ENCODE measurements at regions not wholly inside any gene's neighbourhood (a gene's known extent, or its start where the extent isn't known, plus 50 kb on each side); places are given as distances from the start of the nearest gene placed in this dataset.

- WGBS, 3 donors = 73 to 93% (median 91%) methylated on average over 3 of the region's 3 CpGs
- Histone ChIP-seq H3K9me3 (ENCODE audit: control insufficient read depth in 2 of 2, insufficient read depth in 1 of 2, low read depth in 1 of 2, low read length in 1 of 2) (no peaks in the 10 kb centered on the region), H3K27me3 (ENCODE audit: control insufficient read depth in 3 of 3, insufficient read depth in 3 of 3, low read length in 3 of 3) (no peaks in the 10 kb centered on the region), H3K36me3 (ENCODE audit: control insufficient read depth in 3 of 3, insufficient read depth in 2 of 3, low read depth in 1 of 3, low read length in 3 of 3) (no peaks in the 10 kb centered on the region), H3K4me1 (ENCODE audit: control insufficient read depth in 3 of 3, insufficient read depth in 2 of 3, low read depth in 1 of 3, low read length in 2 of 3) (peaks cover 2 to 21% (median 3%) of the 10 kb centered on the region in 3 donors), H3K27ac (ENCODE audit: low read depth in 1 of 3, low read length in 2 of 3) (no peak overlapping the region), H3K4me3 (ENCODE audit: low read depth in 1 of 3, low read length in 3 of 3) (no peak overlapping the region)
- FAIRE-seq (no peak), DNase-seq (no peak)
Observed at GRCh38 chr11:100560606-100561005, 126.5 kb upstream of the ARHGAP42 start.

- H3K36me3 ChIP-seq (ENCODE audit: control insufficient read depth in 3 of 3, insufficient read depth in 2 of 3, low read depth in 1 of 3, low read length in 3 of 3) = no peaks in the 10 kb centered on the region
- DNase-seq (no peak), FAIRE-seq (no peak)
- peaks cover 2 to 21% (median 3%) of the 10 kb centered on the region in 3 donors for H3K4me1 ChIP-seq (ENCODE audit: control insufficient read depth in 3 of 3, insufficient read depth in 2 of 3, low read depth in 1 of 3, low read length in 2 of 3)
- H3K9me3 ChIP-seq (ENCODE audit: control insufficient read depth in 2 of 2, insufficient read depth in 1 of 2, low read depth in 1 of 2, low read length in 1 of 2) = no peaks in the 10 kb centered on the region
- H3K27ac ChIP-seq (ENCODE audit: low read depth in 1 of 3, low read length in 2 of 3) = no peak overlapping the region
- WGBS, 3 donors = 0 to 54% (median 47%) methylated on average over 1 of the region's 1 CpG
- no peak overlapping the region for H3K4me3 ChIP-seq (ENCODE audit: low read depth in 1 of 3, low read length in 3 of 3)
- H3K27me3 ChIP-seq (ENCODE audit: control insufficient read depth in 3 of 3, insufficient read depth in 3 of 3, low read length in 3 of 3) = no peaks in the 10 kb centered on the region
Observed at GRCh38 chr11:100561323-100561722, 125.8 kb upstream of the ARHGAP42 start.

- H3K36me3 ChIP-seq (ENCODE audit: control insufficient read depth in 3 of 3, insufficient read depth in 2 of 3, low read depth in 1 of 3, low read length in 3 of 3) = no peaks in the 10 kb centered on the region
- H3K9me3 ChIP-seq (ENCODE audit: control insufficient read depth in 2 of 2, insufficient read depth in 1 of 2, low read depth in 1 of 2, low read length in 1 of 2) = no peaks in the 10 kb centered on the region
- peak in 1 of 2 donors; percentile 62 for DNase-seq
- H3K27me3 ChIP-seq (ENCODE audit: control insufficient read depth in 3 of 3, insufficient read depth in 3 of 3, low read length in 3 of 3) = no peaks in the 10 kb centered on the region
- no peak for FAIRE-seq
- H3K4me1 ChIP-seq (ENCODE audit: control insufficient read depth in 3 of 3, insufficient read depth in 2 of 3, low read depth in 1 of 3, low read length in 2 of 3) = peaks cover 2 to 21% (median 3%) of the 10 kb centered on the region in 3 donors
- 14 to 21% (median 16%) methylated on average over 2 of the region's 2 CpGs for WGBS, 3 donors
- H3K27ac ChIP-seq (ENCODE audit: low read depth in 1 of 3, low read length in 2 of 3) = no peak overlapping the region
- H3K4me3 ChIP-seq (ENCODE audit: low read depth in 1 of 3, low read length in 3 of 3) = no peak overlapping the region
Observed at GRCh38 chr11:100562128-100562527, 125.0 kb upstream of the ARHGAP42 start.

- H3K27me3 ChIP-seq (ENCODE audit: control insufficient read depth in 3 of 3, insufficient read depth in 3 of 3, low read length in 3 of 3) = no peaks in the 10 kb centered on the region
- no peak overlapping the region for H3K27ac ChIP-seq (ENCODE audit: low read depth in 1 of 3, low read length in 2 of 3)
- DNase-seq = no peak
- no peaks in the 10 kb centered on the region for H3K9me3 ChIP-seq (ENCODE audit: control insufficient read depth in 2 of 2, insufficient read depth in 1 of 2, low read depth in 1 of 2, low read length in 1 of 2)
- no peaks in the 10 kb centered on the region for H3K36me3 ChIP-seq (ENCODE audit: control insufficient read depth in 3 of 3, insufficient read depth in 2 of 3, low read depth in 1 of 3, low read length in 3 of 3)
- no peak for FAIRE-seq
- H3K4me3 ChIP-seq (ENCODE audit: low read depth in 1 of 3, low read length in 3 of 3) = no peak overlapping the region
- WGBS, 3 donors = 42 to 71% (median 56%) methylated on average over 8 of the region's 8 CpGs
- H3K4me1 ChIP-seq (ENCODE audit: control insufficient read depth in 3 of 3, insufficient read depth in 2 of 3, low read depth in 1 of 3, low read length in 2 of 3) = peaks cover 2 to 16% (median 3%) of the 10 kb centered on the region in 3 donors
Observed at GRCh38 chr11:100563541-100564280, 123.4 kb upstream of the ARHGAP42 start.

- FAIRE-seq (no peak), DNase-seq (no peak)
- Histone ChIP-seq H3K36me3 (ENCODE audit: control insufficient read depth in 3 of 3, insufficient read depth in 2 of 3, low read depth in 1 of 3, low read length in 3 of 3) (no peaks in the 10 kb centered on the region), H3K27me3 (ENCODE audit: control insufficient read depth in 3 of 3, insufficient read depth in 3 of 3, low read length in 3 of 3) (peaks cover 0 to under 1% (median 0%) of the 10 kb centered on the region in 3 donors), H3K27ac (ENCODE audit: low read depth in 1 of 3, low read length in 2 of 3) (peak overlapping the region in 1 of 3 donors; percentile 16), H3K4me3 (ENCODE audit: low read depth in 1 of 3, low read length in 3 of 3) (no peak overlapping the region), H3K9me3 (ENCODE audit: control insufficient read depth in 2 of 2, insufficient read depth in 1 of 2, low read depth in 1 of 2, low read length in 1 of 2) (no peaks in the 10 kb centered on the region), H3K4me1 (ENCODE audit: control insufficient read depth in 3 of 3, insufficient read depth in 2 of 3, low read depth in 1 of 3, low read length in 2 of 3) (no peaks in the 10 kb centered on the region)
- WGBS, 3 donors = 77 to 87% (median 82%) methylated on average over 4 of the region's 4 CpGs
Observed at GRCh38 chr11:100573911-100574513, 113.1 kb upstream of the ARHGAP42 start.

- H3K36me3 ChIP-seq (ENCODE audit: control insufficient read depth in 3 of 3, insufficient read depth in 2 of 3, low read depth in 1 of 3, low read length in 3 of 3) = no peaks in the 10 kb centered on the region
- no peak overlapping the region for H3K27ac ChIP-seq (ENCODE audit: low read depth in 1 of 3, low read length in 2 of 3)
- peak; percentile 35 to 42 for DNase-seq
- no peaks in the 10 kb centered on the region for H3K9me3 ChIP-seq (ENCODE audit: control insufficient read depth in 2 of 2, insufficient read depth in 1 of 2, low read depth in 1 of 2, low read length in 1 of 2)
- 17 to 75% (median 31%) methylated on average over 1 of the region's 1 CpG for WGBS, 3 donors
- no peaks in the 10 kb centered on the region for H3K4me1 ChIP-seq (ENCODE audit: control insufficient read depth in 3 of 3, insufficient read depth in 2 of 3, low read depth in 1 of 3, low read length in 2 of 3)
- no peak for FAIRE-seq
- no peak overlapping the region for H3K4me3 ChIP-seq (ENCODE audit: low read depth in 1 of 3, low read length in 3 of 3)
- peaks cover 0 to 2% (median 0%) of the 10 kb centered on the region in 3 donors for H3K27me3 ChIP-seq (ENCODE audit: control insufficient read depth in 3 of 3, insufficient read depth in 3 of 3, low read length in 3 of 3)
Observed at GRCh38 chr11:100574894-100575769, 112.0 kb upstream of the ARHGAP42 start.

GRCh38 chr11:100575860-100576717 lies 111.0 kb upstream of the ARHGAP42 start:
- no peaks in the 10 kb centered on the region for H3K36me3 ChIP-seq (ENCODE audit: control insufficient read depth in 3 of 3, insufficient read depth in 2 of 3, low read depth in 1 of 3, low read length in 3 of 3)
- WGBS, 3 donors = 15 to 26% (median 16%) methylated on average over 4 of the region's 4 CpGs
- H3K4me3 ChIP-seq (ENCODE audit: low read depth in 1 of 3, low read length in 3 of 3) = no peak overlapping the region
- DNase-seq (peak; percentile 61 to 66), FAIRE-seq (peak; percentile 74)
- no peak overlapping the region for H3K27ac ChIP-seq (ENCODE audit: low read depth in 1 of 3, low read length in 2 of 3)
- H3K9me3 ChIP-seq (ENCODE audit: control insufficient read depth in 2 of 2, insufficient read depth in 1 of 2, low read depth in 1 of 2, low read length in 1 of 2) = no peaks in the 10 kb centered on the region
- H3K4me1 ChIP-seq (ENCODE audit: control insufficient read depth in 3 of 3, insufficient read depth in 2 of 3, low read depth in 1 of 3, low read length in 2 of 3) = no peaks in the 10 kb centered on the region
- peaks cover 0 to 2% (median 0%) of the 10 kb centered on the region in 3 donors for H3K27me3 ChIP-seq (ENCODE audit: control insufficient read depth in 3 of 3, insufficient read depth in 3 of 3, low read length in 3 of 3)

- no peak overlapping the region for H3K27ac ChIP-seq (ENCODE audit: low read depth in 1 of 3, low read length in 2 of 3)
- no peaks in the 10 kb centered on the region for H3K4me1 ChIP-seq (ENCODE audit: control insufficient read depth in 3 of 3, insufficient read depth in 2 of 3, low read depth in 1 of 3, low read length in 2 of 3)
- no peak for DNase-seq
- H3K36me3 ChIP-seq (ENCODE audit: control insufficient read depth in 3 of 3, insufficient read depth in 2 of 3, low read depth in 1 of 3, low read length in 3 of 3) = no peaks in the 10 kb centered on the region
- no peak for FAIRE-seq
- no peaks in the 10 kb centered on the region for H3K9me3 ChIP-seq (ENCODE audit: control insufficient read depth in 2 of 2, insufficient read depth in 1 of 2, low read depth in 1 of 2, low read length in 1 of 2)
- H3K27me3 ChIP-seq (ENCODE audit: control insufficient read depth in 3 of 3, insufficient read depth in 3 of 3, low read length in 3 of 3) = peaks cover 0 to 2% (median 0%) of the 10 kb centered on the region in 3 donors
- no peak overlapping the region for H3K4me3 ChIP-seq (ENCODE audit: low read depth in 1 of 3, low read length in 3 of 3)
- WGBS, 3 donors = 55 to 65% (median 57%) methylated on average over 3 of the region's 3 CpGs
Observed at GRCh38 chr11:100576718-100577021, 110.4 kb upstream of the ARHGAP42 start.

Data from small intestine (tissue), 7 donors.